Superior temporal gyrus (tissue), 1 donor: ENCODE measurements at regions not wholly inside any gene's neighbourhood (a gene's known extent, or its start where the extent isn't known, plus 50 kb on each side); places are given as distances from the start of the nearest gene placed in this dataset.
"Not testable (repeated sequence)": the region's sequence is repeated elsewhere in the genome, so short reads cannot be mapped to it uniquely, and the experiment has no call there.

ENCODE experiments used
- DNase-seq: peaks from one replicate; pipeline ENCODE4 v3.0.0-alpha.2; 2016; ENCODE audit errors: extremely low spot score

GRCh38 chr17:52410781-52411180, 252.3 kb upstream of the CA10 start:
- no peak for DNase-seq

DNA sequence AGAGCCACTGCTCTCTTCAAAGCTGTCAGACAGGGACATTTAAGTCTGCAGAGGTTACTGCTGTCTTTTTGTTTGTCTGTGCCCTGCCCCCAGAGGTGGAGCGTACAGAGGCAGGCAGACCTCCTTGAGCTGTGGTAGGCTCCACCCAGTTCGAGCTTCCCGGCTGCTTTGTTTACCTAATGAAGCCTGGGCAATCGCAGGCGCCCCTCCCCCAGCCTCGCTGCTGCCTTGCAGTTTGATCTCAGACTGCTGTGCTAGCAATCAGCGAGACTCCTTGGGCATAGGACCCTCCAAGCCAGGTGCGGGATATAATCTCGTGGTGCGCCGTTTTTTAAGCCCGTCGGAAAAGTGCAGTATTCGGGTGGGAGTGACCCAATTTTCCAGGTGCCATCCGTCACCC, 250.7 kb upstream of the CA10 start:
- DNase-seq, result not testable (repeated sequence)

DNA sequence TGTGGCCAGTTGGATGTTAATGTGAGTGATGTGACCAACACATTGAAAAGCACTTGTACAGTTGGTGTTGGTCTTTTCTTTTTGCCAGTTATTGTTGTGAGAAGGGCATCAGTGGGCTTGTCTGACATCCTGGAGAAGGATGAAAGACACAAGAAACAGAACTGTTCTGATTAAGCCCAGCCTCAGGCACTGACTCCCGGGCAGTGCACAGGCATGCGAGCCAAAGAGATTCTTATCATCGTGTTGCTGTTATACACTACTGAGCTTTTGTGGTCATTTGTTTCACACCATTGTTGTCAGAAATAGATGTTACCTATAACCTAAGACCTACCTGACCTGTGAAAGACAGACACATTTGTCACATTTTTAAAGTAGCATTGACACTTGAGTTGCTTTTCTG, 236.8 kb upstream of the CA10 start:
- no peak for DNase-seq

GRCh38 chr17:52390422-52390821, 231.9 kb upstream of the CA10 start:
- no peak for DNase-seq

DNA sequence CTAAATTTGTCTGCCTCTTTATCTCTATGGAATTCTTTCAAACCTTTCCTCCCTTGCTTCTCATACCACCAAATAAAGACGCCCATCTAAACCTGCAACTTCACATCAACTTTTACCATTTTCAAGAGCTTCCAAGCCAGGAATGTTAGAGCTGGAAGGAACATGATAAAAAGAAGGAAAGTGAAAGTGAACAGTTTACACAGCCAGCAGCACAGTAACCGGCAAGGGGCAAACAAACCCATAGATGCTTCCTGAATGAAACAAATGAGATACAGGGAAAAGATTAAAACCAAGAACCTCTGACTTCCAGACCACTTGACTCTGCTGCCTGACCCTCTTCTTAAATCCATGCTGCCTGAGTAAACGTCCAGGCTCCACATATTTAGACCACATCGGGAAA, 231.1 kb upstream of the CA10 start:
- no peak for DNase-seq

DNA sequence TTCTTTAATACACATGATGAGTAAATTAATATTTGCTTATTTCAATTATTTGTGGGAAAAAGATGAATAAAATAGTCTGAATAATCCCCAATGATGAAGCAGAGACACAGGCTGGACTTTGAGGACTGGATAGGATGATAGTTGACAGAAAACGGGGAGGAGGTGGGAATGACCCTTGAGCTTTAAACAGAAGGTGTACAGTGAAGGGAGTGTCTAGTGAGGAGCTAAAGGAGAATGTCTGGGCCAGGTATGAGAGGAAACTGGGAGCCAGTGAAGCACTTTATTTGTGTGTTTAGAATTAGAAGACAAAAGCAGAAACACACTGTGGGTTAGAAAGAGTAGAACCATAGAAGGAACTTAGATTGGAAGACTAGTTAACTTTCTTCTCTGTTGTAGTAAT, 230.4 kb upstream of the CA10 start:
- DNase-seq, result no peak

GRCh38 chr17:52384695-52385094, 226.2 kb upstream of the CA10 start:
- DNase-seq, result no peak

GRCh38 chr17:52383493-52384100, 225.1 kb upstream of the CA10 start:
- peak; percentile 88 for DNase-seq

DNA sequence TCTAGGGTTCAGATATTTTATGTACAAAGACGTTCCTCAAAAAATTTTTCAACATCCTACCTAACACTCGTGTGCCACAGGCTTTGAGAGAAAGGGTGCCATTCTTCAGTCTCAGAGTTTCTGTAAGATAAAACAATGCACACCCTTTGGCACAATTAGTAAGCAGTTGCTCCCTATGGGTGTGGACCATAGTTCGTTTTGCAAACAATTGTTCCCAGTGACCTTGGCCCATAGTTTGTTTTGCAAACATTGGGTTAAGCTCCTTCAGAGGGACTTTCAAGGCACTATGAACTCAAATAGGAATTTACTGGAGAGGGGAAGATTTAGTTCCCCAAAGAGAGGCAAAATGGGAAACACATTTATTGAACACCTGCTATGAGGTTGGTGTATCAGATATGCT, 220.3 kb upstream of the CA10 start:
- no peak for DNase-seq

DNA sequence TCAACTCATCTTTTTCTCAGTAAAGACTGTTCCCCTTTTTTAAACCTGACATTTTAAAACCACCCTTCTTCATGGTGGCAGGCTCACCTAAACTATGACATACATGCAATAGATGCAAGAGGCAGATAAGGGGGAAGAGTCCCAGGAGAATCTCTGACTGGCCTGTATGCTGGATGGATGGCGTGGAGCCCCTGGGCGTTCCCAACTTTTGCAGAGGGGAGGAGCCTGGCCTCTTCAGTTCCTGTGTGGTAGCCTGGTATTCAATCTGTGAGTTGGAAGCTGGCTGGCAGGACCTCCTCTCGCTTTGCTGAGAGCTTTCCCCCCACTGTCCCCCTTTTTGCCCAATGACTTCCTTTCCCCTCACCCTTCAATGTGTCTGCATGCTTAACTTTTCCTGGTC, 217.6 kb upstream of the CA10 start:
- no peak for DNase-seq

- DNase-seq, result no peak
These were observed 210.4 kb upstream of the CA10 start for GRCh38 chr17:52368886-52369285.

GRCh38 chr17:52357854-52358253, 199.3 kb upstream of the CA10 start:
- no peak for DNase-seq

GRCh38 chr17:52336796-52337195, 178.3 kb upstream of the CA10 start:
- DNase-seq, result no peak

DNA sequence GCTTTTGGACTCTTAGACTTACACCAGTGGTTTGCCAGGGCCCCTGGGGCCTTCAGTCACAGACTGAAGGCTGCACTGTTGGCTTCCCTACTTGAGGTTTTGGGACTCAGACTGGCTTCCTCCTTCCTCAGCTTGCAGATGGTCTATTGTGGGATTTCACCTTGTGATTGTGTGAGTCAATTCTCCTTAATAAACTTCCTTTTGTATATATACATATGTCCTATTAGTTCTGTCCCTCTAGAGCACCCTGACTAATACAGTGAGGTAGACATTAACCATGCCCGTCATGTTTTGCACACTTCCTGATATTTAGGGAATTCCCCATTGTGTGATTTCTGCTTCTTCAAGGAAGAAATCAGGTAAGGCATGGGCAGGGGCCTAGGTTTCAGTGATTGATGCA, 147.8 kb upstream of the CA10 start:
- DNase-seq, result no peak

- DNase-seq, result no peak
These were observed 140.4 kb upstream of the CA10 start for GRCh38 chr17:52298881-52299280.

DNA sequence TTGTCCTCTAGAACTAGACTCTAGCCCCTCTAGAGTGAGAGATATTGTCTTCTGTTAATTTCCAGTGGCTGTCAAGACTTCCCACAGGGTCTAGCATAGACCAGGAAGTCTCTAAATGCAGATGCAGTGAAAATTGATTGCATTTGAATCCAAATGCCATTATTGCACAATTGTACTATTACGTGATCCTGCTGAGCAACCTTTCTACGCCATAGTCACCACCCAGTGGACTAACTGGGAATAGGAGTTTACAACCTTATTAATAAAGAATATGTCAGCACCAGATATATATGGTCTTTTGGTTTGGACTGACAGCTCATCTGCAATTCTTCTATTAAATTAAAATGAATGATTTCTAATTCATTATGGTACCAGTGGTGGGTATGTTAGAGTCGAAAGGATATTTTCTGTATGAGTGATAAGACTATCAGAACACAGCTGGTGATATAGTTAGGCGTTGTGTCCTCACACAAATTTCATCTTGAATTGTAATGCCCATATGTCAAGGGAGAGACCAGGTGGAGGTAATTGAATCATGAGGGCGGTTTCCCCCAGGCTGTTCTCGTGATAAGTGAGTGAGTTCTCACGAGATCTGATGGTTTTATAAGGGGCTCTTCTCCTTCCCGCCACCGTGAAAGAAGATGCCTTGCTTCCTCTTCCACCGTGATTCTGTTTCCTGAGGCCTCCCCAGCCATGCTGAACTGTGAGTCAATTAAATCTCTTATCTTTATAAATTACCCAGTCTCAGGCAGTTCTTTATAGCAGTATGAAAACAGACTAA, 138.9 kb upstream of the CA10 start:
- no peak for DNase-seq

DNA sequence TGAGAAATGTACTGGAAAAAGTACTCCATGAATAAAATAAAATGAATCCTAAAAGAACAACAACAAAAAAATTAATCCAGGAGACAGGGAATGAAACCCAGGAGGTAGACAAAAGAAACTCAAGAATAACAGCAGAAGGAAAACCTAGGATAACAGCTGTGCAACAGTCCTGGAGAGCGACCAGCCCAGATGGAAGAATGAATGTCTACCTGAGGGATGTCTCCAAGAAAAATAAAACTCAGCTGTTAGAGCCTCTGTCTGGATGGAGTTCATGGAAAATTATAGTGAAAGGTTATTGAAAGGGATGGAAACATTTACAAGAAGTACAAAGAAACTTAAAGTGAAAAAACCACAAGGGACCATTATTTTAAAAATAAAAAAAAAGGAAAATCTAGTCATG, 135.8 kb upstream of the CA10 start:
- DNase-seq, result no peak

DNA sequence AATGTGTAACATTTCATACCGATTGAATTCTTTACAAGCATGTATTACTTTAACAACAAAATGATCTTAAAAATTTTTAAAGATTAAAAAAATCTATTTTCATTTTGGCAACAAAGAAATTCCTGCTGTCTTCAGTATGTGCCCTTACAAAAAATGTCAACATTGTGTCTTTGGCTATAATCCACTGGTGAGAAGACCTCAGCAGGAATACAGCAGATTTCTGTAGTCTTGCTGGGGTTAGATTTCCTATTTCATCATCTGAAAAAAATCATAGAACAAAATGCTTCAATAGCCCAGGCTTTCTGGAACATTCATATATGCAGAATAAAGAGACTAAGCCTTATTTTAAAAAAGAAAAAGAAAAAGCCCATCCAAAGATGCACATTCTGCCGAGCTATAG, 129.1 kb upstream of the CA10 start:
- DNase-seq, result no peak

DNA sequence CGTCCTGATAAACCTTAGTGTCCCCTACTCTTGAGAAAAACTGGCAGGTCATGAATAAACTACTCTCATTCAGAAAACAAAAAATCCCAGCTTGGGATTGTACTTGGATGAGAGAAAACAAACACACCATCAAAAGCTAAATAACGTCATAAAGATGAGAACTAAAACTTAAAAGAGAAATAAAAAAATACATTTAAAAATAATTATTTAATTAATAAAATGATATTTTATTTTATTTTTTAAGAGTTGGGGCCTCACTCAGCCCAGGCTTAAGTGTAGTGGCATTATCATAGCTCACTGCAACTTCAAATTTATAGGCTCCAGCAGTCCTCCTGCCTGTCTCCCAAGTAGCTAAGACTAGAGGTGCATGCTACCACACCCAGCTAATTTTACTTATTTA, 125.4 kb upstream of the CA10 start:
- no peak for DNase-seq

- DNase-seq, result no peak
These were observed 118.0 kb upstream of the CA10 start for GRCh38 chr17:52276381-52277008.

- no peak for DNase-seq
These were observed 113.3 kb upstream of the CA10 start for GRCh38 chr17:52271781-52272180.

GRCh38 chr17:52255347-52255746, 96.8 kb upstream of the CA10 start:
- DNase-seq, result no peak

DNA sequence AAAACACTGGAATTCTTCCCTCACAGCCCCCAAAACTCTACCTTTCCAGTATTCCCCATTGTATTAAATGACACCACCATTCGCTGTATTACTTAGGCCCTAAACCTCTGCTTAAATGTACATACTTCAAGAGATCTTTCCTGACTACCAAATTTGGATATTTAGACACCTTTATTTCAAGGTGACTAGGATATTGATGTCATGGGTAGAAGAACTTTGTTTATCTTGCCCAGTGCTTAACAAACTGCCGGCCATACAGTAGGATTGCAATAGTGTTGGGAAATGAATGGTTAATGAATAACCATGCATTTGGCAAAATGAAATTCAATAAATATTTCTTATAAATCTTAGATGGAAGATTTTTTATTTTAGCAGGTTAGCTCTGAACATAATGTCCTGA, 86.2 kb upstream of the CA10 start:
- DNase-seq, result no peak
